ENCODE measurements at regions not wholly inside any gene's neighbourhood (a gene's known extent, or its start where the extent isn't known, plus 50 kb on each side); places are given as distances from the start of the nearest gene placed in this dataset.

DNA sequence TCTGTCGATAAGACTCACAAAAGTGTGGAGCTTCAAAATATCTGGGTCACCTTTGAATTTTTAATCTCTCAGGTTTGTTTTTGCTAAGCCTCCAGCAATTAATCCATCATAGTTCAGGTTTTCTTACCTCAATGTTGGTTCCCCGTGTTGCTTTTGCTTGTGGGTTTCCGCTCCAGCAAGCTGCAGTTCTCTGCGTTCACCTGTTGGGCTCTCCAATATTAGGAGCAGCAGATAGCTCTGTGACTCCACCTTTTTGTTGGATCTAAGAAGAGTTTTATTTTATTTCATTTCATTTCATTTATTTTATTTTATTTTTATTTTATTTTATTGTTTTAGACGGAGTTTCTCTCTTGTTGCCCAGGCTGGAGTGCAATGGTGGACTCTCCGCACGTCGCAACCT is 335.5 kb downstream of the COL11A1 start:
- ATAC-seq (ENCODE audit: low read depth) = no peak
- Histone ChIP-seq H3K9ac (ENCODE audit: low read depth, low read length) (no peak overlapping the region), H3K18ac (ENCODE audit: low read depth, low read length) (no peak overlapping the region), H3K23ac (ENCODE audit: low read depth, low read length) (no peak overlapping the region), H4K5ac (ENCODE audit: low read depth, low read length) (no peak overlapping the region), H3K4me3 (ENCODE audit: insufficient read depth, low read depth, low read length) (no peak overlapping the region), H2BK20ac (ENCODE audit: low read depth, low read length) (no peak overlapping the region), H3K9me1 (ENCODE audit: insufficient read depth, low read length) (no peaks in the 10 kb centered on the region), H3K4me2 (ENCODE audit: low read depth, low read length) (no peak overlapping the region), H2AK9ac (replicated peaks; ENCODE audit: low read depth, low read length, poor library complexity) (no peak overlapping the region), H2BK120ac (ENCODE audit: low read depth, low read length) (no peak overlapping the region), H4K91ac (ENCODE audit: insufficient read depth, low read depth, low read length) (no peak overlapping the region), H3K9me3 (ENCODE audit: control insufficient read depth, insufficient read depth, low read length) (no peaks in the 10 kb centered on the region), H3K27ac (ENCODE audit: insufficient read depth, low read length) (no peak overlapping the region), H4K20me1 (ENCODE audit: insufficient read depth, low read length) (no peaks in the 10 kb centered on the region), H3K14ac (replicated peaks; ENCODE audit: low read depth, low read length) (no peak overlapping the region), H3K56ac (ENCODE audit: extremely low read depth, insufficient read depth, low read length) (no peak overlapping the region), H2BK5ac (ENCODE audit: low read depth, low read length, poor library complexity, severe bottlenecking) (no peak overlapping the region), H3K36me3 (ENCODE audit: control insufficient read depth, insufficient read depth, low read length) (no peaks in the 10 kb centered on the region), H3K27me3 (ENCODE audit: control insufficient read depth, insufficient read depth, low read length) (no peaks in the 10 kb centered on the region), H4K8ac (ENCODE audit: low read depth in 2 of 2, low read length in 2 of 2) (no peak overlapping the region), H2BK15ac (ENCODE audit: low read depth, low read length) (no peak overlapping the region), H2AK5ac (ENCODE audit: low read depth, low read length) (no peak overlapping the region), H3K79me1 (ENCODE audit: low read depth in 1 of 2, low read length in 2 of 2) (no peaks in the 10 kb centered on the region), H2AFZ (replicated peaks; ENCODE audit: low read length, poor library complexity) (no peak overlapping the region), H3K4ac (ENCODE audit: low read depth, low read length) (no peak overlapping the region), H3K4me1 (ENCODE audit: control insufficient read depth, insufficient read depth, low read length) (no peaks in the 10 kb centered on the region)
- DNase-seq = no peak
- WGBS, 2 experiments (ENCODE audit: extremely low coverage in 2 of 2, insufficient read length in 1 of 2) = no CpG with 5 or more reads among the region's 8 CpGs
- intact Hi-C loops (cut with micrococcal nuclease) = no loop called here
- in situ Hi-C loops (cut with MboI; ENCODE audit: low sequenced_read_pairs) = no loop called here
- no peak for TF ChIP-seq RFX5 (IDR thresholded peaks at IDR 0.05; ENCODE audit: low read depth, low read length)
- TF ChIP-seq, protein P1, sequence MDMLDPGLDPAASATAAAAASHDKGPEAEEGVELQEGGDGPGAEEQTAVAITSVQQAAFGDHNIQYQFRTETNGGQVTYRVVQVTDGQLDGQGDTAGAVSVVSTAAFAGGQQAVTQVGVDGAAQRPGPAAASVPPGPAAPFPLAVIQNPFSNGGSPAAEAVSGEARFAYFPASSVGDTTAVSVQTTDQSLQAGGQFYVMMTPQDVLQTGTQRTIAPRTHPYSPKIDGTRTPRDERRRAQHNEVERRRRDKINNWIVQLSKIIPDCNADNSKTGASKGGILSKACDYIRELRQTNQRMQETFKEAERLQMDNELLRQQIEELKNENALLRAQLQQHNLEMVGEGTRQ (IDR thresholded peaks at IDR 0.05; ENCODE audit: low read depth, low read length) = no peak
- no peak for TF ChIP-seq RAD21 (IDR thresholded peaks at IDR 0.05; ENCODE audit: low read length)
- no peak for TF ChIP-seq CEBPB (IDR thresholded peaks at IDR 0.05; ENCODE audit: low read depth, low read length)
- no peak for TF ChIP-seq POLR2A (IDR thresholded peaks at IDR 0.05; ENCODE audit: low read depth, low read length)
- TF ChIP-seq CHD1 (IDR thresholded peaks at IDR 0.05; ENCODE audit: low read depth, low read length) = no peak
- no peak for TF ChIP-seq FOS (IDR thresholded peaks at IDR 0.05; ENCODE audit: low read depth, low read length)
- TF ChIP-seq, protein P2, sequence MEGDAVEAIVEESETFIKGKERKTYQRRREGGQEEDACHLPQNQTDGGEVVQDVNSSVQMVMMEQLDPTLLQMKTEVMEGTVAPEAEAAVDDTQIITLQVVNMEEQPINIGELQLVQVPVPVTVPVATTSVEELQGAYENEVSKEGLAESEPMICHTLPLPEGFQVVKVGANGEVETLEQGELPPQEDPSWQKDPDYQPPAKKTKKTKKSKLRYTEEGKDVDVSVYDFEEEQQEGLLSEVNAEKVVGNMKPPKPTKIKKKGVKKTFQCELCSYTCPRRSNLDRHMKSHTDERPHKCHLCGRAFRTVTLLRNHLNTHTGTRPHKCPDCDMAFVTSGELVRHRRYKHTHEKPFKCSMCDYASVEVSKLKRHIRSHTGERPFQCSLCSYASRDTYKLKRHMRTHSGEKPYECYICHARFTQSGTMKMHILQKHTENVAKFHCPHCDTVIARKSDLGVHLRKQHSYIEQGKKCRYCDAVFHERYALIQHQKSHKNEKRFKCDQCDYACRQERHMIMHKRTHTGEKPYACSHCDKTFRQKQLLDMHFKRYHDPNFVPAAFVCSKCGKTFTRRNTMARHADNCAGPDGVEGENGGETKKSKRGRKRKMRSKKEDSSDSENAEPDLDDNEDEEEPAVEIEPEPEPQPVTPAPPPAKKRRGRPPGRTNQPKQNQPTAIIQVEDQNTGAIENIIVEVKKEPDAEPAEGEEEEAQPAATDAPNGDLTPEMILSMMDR (conservative IDR thresholded peaks at IDR 0.05; ENCODE audit: low read depth, low read length) = no peak
- TF ChIP-seq, protein P3, sequence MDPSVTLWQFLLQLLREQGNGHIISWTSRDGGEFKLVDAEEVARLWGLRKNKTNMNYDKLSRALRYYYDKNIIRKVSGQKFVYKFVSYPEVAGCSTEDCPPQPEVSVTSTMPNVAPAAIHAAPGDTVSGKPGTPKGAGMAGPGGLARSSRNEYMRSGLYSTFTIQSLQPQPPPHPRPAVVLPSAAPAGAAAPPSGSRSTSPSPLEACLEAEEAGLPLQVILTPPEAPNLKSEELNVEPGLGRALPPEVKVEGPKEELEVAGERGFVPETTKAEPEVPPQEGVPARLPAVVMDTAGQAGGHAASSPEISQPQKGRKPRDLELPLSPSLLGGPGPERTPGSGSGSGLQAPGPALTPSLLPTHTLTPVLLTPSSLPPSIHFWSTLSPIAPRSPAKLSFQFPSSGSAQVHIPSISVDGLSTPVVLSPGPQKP (IDR thresholded peaks at IDR 0.05; ENCODE audit: borderline replicate concordance, low read depth, low read length) = no peak
- no peak for TF ChIP-seq MAFK (IDR thresholded peaks at IDR 0.05; ENCODE audit: low read depth, low read length)
- TF ChIP-seq RCOR1 (IDR thresholded peaks at IDR 0.05; ENCODE audit: insufficient replicate concordance, low read length) = no peak
- dilution Hi-C loops (cut with HindIII; ENCODE audit: low sequenced_read_pairs, unreplicated experiment) = no loop called here
- ChIA-PET POLR2A (ENCODE audit: unreplicated experiment) (no interaction called here), CTCF (interaction anchor here (1.4 kb wide), 1 partner anchor 10 kb away, joined by 3 read pairs; no protein-coding TSS in a partner anchor)
- BruUV-seq (replicated peaks) = no TSS peak
